Left ventricle myocardium inferior (tissue), 1 donor: ENCODE measurements at regions not wholly inside any gene's neighbourhood (a gene's known extent, or its start where the extent isn't known, plus 50 kb on each side); places are given as distances from the start of the nearest gene placed in this dataset.

Experiments used
- DNase-seq: peaks from one replicate; pipeline ENCODE4 v3.0.0-alpha.2; 2020
- H3K27ac ChIP-seq: fragments of 200-600 bp; replicated peaks from 2 replicates; pipeline ENCODE4 v1.8.0; 2021
- H3K27me3 ChIP-seq: fragments of 200-600 bp; 2 replicates; pipeline ENCODE4 v1.8.0; 2021; ENCODE audit warnings: low read depth
- H3K36me3 ChIP-seq: fragments of 200-600 bp; 2 replicates; pipeline ENCODE4 v1.8.0; 2021
- H3K4me1 ChIP-seq: fragments of 200-600 bp; 2 replicates; pipeline ENCODE4 v1.8.0; 2021
- H3K4me3 ChIP-seq: fragments of 200-600 bp; 2 replicates; pipeline ENCODE4 v1.8.0; 2021; ENCODE audit warnings: mild to moderate bottlenecking, moderate library complexity
- H3K9me3 ChIP-seq: fragments of 200-600 bp; replicated peaks from 2 replicates; pipeline ENCODE4 v1.8.0; 2021
- intact Hi-C: fragments of 100-400 bp; cut with micrococcal nuclease; formaldehyde crosslinking; loops from one replicate; pipeline ENCODE4 v1.11.0; 2022
- TF ChIP-seq, protein P1 (sequence below): fragments of 200-600 bp; IDR thresholded peaks from 2 replicates; pipeline ENCODE4 v1.8.0; 2021; ENCODE audit warnings: antibody characterized with exemption, mild to moderate bottlenecking, borderline replicate concordance
- donor health status: DM: no; HTN: yes; CAD: no; lungs with severe emphysema.

DNA sequence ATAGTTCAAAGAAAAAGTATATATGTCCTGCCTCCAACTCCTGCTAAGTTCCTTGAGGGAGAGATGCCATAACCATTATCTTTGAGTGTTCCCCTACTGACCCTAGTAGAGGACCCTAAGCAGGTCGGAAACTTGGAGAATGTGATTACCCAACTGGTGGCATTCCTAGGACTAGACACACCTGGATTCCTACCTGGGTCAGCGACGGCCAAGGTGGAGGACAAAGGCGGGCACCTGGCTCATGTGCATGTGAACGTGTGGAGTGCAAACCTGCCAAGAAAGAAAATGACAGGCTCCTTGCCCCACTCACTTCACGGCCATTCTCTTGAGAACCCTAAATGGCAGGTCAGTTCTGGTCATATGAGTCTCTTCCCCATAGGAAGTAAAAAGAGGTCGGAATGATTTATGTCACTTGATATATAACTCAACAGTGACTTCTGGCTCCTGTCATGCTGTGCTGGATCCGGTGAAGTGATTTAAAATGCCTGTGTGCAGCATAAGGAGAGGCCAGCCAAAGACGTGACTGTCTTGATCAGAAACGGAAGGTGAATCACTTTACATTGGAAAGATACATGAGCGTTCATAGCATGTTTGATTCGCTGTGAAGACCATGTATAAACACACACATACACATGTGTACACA is 371.6 kb downstream of the EIPR1 start:
- DNase-seq: no peak
- H3K36me3 ChIP-seq: no peaks in the 10 kb centered on the region
- TF ChIP-seq, protein P1, sequence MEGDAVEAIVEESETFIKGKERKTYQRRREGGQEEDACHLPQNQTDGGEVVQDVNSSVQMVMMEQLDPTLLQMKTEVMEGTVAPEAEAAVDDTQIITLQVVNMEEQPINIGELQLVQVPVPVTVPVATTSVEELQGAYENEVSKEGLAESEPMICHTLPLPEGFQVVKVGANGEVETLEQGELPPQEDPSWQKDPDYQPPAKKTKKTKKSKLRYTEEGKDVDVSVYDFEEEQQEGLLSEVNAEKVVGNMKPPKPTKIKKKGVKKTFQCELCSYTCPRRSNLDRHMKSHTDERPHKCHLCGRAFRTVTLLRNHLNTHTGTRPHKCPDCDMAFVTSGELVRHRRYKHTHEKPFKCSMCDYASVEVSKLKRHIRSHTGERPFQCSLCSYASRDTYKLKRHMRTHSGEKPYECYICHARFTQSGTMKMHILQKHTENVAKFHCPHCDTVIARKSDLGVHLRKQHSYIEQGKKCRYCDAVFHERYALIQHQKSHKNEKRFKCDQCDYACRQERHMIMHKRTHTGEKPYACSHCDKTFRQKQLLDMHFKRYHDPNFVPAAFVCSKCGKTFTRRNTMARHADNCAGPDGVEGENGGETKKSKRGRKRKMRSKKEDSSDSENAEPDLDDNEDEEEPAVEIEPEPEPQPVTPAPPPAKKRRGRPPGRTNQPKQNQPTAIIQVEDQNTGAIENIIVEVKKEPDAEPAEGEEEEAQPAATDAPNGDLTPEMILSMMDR: no peak
- no peak overlapping the region for H3K27ac ChIP-seq
- H3K4me3 ChIP-seq: no peak overlapping the region
- H3K4me1 ChIP-seq: no peaks in the 10 kb centered on the region
- peaks cover 80% of the 10 kb centered on the region for H3K27me3 ChIP-seq
- no peaks in the 10 kb centered on the region for H3K9me3 ChIP-seq
- intact Hi-C loops: loop anchor here (10.0 kb wide), 1 partner anchor 289 kb away; no protein-coding TSS in a partner anchor

DNA sequence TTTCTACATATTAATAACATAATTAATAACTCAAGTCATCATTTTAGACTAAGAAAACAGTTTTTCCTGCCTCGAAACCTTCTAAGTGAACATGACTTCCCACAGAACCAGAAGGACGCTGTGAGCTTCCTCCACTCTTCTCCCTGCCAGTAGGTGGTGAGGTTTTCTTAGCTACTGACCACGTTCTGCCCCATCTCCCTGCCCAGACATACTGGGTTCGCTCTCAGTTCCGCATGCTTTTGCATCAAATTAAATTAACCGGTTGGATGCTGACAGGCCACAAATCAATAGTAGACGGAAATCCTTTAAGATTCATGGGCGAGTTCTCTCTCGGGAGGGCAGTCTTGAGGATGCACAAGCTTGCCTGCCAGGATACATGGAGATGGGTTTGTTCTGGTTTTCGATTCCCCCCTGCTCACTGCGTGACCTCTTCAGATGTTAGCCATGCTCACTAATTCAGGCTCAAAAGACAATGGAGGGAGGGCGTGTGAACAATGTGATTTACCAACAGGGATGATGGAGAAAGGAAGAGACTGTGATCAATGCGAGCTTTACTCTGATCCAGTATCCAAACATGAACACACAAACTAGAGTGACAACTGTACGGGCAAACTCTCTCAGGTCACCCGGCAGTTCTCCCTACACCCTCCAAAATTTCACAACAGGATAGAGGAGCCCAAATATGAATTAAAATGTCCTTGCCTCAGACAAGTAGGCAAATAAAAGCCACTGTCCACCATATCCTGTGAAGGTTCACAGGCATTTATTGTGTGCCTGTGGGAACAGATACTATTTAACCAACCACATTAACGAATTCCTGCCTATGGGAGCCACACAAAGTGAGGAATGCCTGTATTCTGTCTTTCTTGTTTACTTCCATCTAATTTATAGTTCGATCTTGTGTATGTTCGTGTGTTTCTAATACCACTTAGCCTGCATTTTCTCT is 375.7 kb downstream of the EIPR1 start:
- Histone ChIP-seq H3K27ac (no peak overlapping the region), H3K4me1 (no peaks in the 10 kb centered on the region), H3K27me3 (peaks cover 77% of the 10 kb centered on the region), H3K4me3 (no peak overlapping the region), H3K36me3 (no peaks in the 10 kb centered on the region), H3K9me3 (no peaks in the 10 kb centered on the region)
- intact Hi-C loops: loop anchor here (10.0 kb wide), 1 partner anchor 293 kb away; no protein-coding TSS in a partner anchor
- TF ChIP-seq, protein P1: peak; percentile 60
- DNase-seq: no peak

DNA sequence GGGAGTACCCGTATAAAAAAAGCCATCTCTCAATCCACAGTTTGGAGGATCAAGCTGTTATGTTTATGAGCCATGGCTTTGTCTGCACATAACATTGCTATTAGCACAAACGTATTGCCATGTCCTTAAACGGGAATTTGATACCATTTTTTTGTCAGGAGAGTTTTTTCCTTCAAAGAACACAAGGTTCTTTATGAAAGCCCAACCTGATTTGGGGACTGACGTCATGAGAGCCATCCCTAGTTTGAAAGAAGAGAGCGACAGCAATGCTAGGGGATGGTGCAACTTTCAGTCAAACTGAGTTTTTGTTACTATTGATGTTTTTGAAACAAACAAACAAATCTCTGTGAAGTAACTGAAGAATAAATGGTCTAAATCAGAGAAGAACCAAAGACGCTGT is 376.6 kb downstream of the EIPR1 start:
- H3K36me3 ChIP-seq: no peaks in the 10 kb centered on the region
- no peaks in the 10 kb centered on the region for H3K9me3 ChIP-seq
- H3K4me1 ChIP-seq: no peaks in the 10 kb centered on the region
- no peak overlapping the region for H3K4me3 ChIP-seq
- peaks cover 67% of the 10 kb centered on the region for H3K27me3 ChIP-seq
- TF ChIP-seq, protein P1: no peak
- intact Hi-C loops: loop anchor here (10.0 kb wide), 1 partner anchor 294 kb away; no protein-coding TSS in a partner anchor
- DNase-seq: no peak
- H3K27ac ChIP-seq: no peak overlapping the region

DNA sequence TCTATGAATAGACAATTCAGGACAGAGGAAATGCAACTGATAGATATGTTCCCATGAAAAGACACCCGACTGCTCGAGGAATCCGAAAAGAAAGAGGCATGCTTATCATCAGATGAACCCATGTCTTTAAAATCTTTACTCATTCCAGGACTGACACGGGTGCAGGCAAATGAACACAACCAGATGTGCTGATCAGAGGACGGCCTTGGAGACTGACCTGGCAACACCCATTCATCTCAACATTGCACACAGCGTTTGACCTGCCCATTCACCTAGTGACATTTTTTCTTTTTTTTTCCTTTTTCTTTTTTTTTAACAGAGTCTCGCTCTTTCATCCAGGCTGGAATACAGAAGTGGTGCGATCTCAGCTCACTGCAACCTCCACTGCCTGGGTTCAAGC is 377.5 kb downstream of the EIPR1 start:
- H3K4me1 ChIP-seq: no peaks in the 10 kb centered on the region
- H3K27ac ChIP-seq: no peak overlapping the region
- H3K4me3 ChIP-seq: no peak overlapping the region
- H3K9me3 ChIP-seq: no peaks in the 10 kb centered on the region
- intact Hi-C loops: loop anchor here (10.0 kb wide), 1 partner anchor 295 kb away; no protein-coding TSS in a partner anchor
- H3K27me3 ChIP-seq: peaks cover 60% of the 10 kb centered on the region
- no peak for DNase-seq
- H3K36me3 ChIP-seq: no peaks in the 10 kb centered on the region
- TF ChIP-seq, protein P1: no peak

DNA sequence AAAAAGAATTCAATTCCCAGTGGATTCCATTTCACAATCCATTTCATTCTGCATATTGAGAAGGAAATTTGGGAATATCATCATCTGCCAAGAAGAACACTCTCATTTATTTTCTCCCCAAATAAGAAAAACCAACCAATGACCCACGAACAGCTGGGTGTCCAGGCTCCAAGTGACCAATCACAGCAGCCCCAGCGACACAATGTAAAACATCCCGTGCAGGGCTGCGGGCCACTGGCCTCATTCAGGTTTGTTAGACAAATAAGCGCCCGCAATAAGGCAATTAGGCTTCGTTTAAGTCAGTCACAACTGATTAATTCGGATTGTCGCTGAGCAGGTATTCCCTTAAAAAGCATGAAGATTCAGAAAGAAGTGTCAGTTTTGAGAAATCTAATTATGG is 378.6 kb downstream of the EIPR1 start:
- H3K9me3 ChIP-seq: no peaks in the 10 kb centered on the region
- DNase-seq: no peak
- H3K4me3 ChIP-seq: no peak overlapping the region
- TF ChIP-seq, protein P1: no peak
- no peaks in the 10 kb centered on the region for H3K4me1 ChIP-seq
- peaks cover 51% of the 10 kb centered on the region for H3K27me3 ChIP-seq
- H3K36me3 ChIP-seq: no peaks in the 10 kb centered on the region
- intact Hi-C loops: no loop called here
- no peak overlapping the region for H3K27ac ChIP-seq
